ENCODE measurements at regions not wholly inside any gene's neighbourhood (a gene's known extent, or its start where the extent isn't known, plus 50 kb on each side); places are given as distances from the start of the nearest gene placed in this dataset.
"Not testable (repeated sequence)": the region's sequence is repeated elsewhere in the genome, so short reads cannot be mapped to it uniquely, and the experiment has no call there.

DNA sequence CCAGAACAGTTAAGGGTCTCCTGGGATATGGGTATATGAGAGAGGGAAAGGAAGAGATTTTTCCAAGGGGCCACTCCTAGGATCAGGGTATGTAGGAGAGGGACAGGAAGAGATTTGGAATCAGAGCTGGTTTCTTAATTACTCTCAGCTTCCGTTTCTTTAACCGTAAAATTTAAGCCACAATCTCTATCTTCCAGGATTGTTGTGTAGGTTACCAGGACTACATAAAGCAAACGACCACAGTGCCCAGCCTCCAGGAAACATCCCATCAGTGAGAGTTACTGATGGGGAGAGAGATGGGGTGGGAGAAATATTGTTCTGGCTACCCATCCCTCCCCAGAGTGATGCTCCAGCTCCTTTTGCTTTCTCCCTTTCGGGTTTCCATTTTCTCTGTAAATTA, 114.6 kb upstream of the THUMPD2 start:
- H3K36me3 Mint-ChIP-seq (ENCODE audit: low read depth) = no peaks in the 10 kb centered on the region
- TF ChIP-seq, protein P1, sequence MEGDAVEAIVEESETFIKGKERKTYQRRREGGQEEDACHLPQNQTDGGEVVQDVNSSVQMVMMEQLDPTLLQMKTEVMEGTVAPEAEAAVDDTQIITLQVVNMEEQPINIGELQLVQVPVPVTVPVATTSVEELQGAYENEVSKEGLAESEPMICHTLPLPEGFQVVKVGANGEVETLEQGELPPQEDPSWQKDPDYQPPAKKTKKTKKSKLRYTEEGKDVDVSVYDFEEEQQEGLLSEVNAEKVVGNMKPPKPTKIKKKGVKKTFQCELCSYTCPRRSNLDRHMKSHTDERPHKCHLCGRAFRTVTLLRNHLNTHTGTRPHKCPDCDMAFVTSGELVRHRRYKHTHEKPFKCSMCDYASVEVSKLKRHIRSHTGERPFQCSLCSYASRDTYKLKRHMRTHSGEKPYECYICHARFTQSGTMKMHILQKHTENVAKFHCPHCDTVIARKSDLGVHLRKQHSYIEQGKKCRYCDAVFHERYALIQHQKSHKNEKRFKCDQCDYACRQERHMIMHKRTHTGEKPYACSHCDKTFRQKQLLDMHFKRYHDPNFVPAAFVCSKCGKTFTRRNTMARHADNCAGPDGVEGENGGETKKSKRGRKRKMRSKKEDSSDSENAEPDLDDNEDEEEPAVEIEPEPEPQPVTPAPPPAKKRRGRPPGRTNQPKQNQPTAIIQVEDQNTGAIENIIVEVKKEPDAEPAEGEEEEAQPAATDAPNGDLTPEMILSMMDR (IDR thresholded peaks at IDR 0.05) = no peak
- H3K4me1 Mint-ChIP-seq (ENCODE audit: low read depth) = no peaks in the 10 kb centered on the region
- H3K27me3 Mint-ChIP-seq (ENCODE audit: insufficient read depth) = peaks cover 3% of the 10 kb centered on the region; the same call in 1 of the 2 replicates
- no peaks in the 10 kb centered on the region for H3K9me3 Mint-ChIP-seq
- no peak overlapping the region for H3K4me3 Mint-ChIP-seq
- H3K27ac Mint-ChIP-seq = no peak overlapping the region
- DNase-seq = no peak

- no peak overlapping the region for H3K4me3 Mint-ChIP-seq
- no peaks in the 10 kb centered on the region for H3K27me3 Mint-ChIP-seq (ENCODE audit: insufficient read depth)
- TF ChIP-seq, protein P1 (IDR thresholded peaks at IDR 0.05) = no peak
- no peak overlapping the region for H3K27ac Mint-ChIP-seq
- no peak for DNase-seq
- H3K36me3 Mint-ChIP-seq (ENCODE audit: low read depth) = peaks cover 6% of the 10 kb centered on the region
- peaks cover 25% of the 10 kb centered on the region for H3K4me1 Mint-ChIP-seq (ENCODE audit: low read depth)
- H3K9me3 Mint-ChIP-seq = no peaks in the 10 kb centered on the region; the same call in 1 of the 2 replicates
Measured at GRCh38 chr2:39881948-39882347, 102.9 kb upstream of the THUMPD2 start.

DNA sequence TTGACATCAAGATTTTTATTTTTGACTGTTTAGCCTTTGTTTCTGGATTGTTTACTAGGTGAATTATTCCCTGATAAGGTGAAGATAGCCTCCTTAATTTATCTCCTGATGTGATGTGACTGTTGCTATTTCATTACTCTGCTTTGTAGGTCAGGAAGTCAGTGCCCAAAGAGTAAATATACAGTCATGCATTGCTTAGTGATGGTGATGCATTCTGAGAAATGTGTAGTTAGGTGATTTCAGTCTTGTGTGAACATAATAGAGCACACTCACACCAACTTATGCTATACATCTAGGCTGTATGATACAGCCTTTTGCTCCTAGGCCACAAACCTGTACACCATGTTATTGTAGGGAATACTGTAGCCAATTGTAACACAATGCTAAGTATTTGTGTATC, 102.4 kb upstream of the THUMPD2 start:
- Mint-ChIP-seq H3K27me3 (ENCODE audit: insufficient read depth) (no peaks in the 10 kb centered on the region), H3K4me1 (ENCODE audit: low read depth) (peaks cover 25% of the 10 kb centered on the region), H3K27ac (no peak overlapping the region), H3K9me3 (no peaks in the 10 kb centered on the region; the same call in 1 of the 2 replicates), H3K4me3 (no peak overlapping the region), H3K36me3 (ENCODE audit: low read depth) (peaks cover 6% of the 10 kb centered on the region)
- TF ChIP-seq, protein P1 (IDR thresholded peaks at IDR 0.05) = no peak
- DNase-seq = peak; percentile 9

DNA sequence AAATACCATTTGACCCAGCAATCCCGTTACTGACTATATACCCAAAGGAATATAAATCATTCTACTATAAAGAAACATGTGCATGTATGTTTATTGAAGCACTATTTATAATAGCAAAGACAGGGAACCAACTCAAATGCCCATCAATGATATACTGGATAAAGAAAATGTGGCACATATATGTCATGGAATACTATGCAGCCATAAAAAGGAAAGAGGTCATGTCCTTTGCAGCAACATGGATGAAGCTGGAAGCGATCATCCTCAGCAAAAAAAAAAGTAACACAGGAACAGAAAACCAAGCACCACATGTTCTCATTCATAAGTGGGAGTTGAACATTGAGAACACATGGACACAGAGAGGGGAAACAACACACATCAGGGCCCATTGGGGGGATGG, 99.9 kb upstream of the THUMPD2 start:
- not testable (repeated sequence) for DNase-seq; H3K9me3 Mint-ChIP-seq; H3K36me3 Mint-ChIP-seq (ENCODE audit: low read depth); H3K4me3 Mint-ChIP-seq; H3K27ac Mint-ChIP-seq; H3K27me3 Mint-ChIP-seq (ENCODE audit: insufficient read depth)
- H3K4me1 Mint-ChIP-seq (ENCODE audit: low read depth) = peaks cover 44% of the 10 kb centered on the region

GRCh38 chr2:39875914-39876267, 96.8 kb upstream of the THUMPD2 start:
- H3K4me1 Mint-ChIP-seq (ENCODE audit: low read depth) = peaks cover 38% of the 10 kb centered on the region
- no peaks in the 10 kb centered on the region for H3K27me3 Mint-ChIP-seq (ENCODE audit: insufficient read depth)
- H3K4me3 Mint-ChIP-seq = no peak overlapping the region
- TF ChIP-seq, protein P1 (IDR thresholded peaks at IDR 0.05) = no peak
- H3K9me3 Mint-ChIP-seq = no peaks in the 10 kb centered on the region; the same call in 1 of the 2 replicates
- H3K27ac Mint-ChIP-seq = peak overlapping the region; percentile 88
- peaks cover 6% of the 10 kb centered on the region for H3K36me3 Mint-ChIP-seq (ENCODE audit: low read depth)
- no peak for DNase-seq

- peaks cover 43% of the 10 kb centered on the region for H3K4me1 Mint-ChIP-seq (ENCODE audit: low read depth)
- peaks cover 6% of the 10 kb centered on the region for H3K36me3 Mint-ChIP-seq (ENCODE audit: low read depth)
- H3K27ac Mint-ChIP-seq = peak overlapping the region; percentile 88
- TF ChIP-seq, protein P1 (IDR thresholded peaks at IDR 0.05) = no peak
- H3K27me3 Mint-ChIP-seq (ENCODE audit: insufficient read depth) = no peaks in the 10 kb centered on the region
- no peaks in the 10 kb centered on the region; the same call in 1 of the 2 replicates for H3K9me3 Mint-ChIP-seq
- no peak overlapping the region for H3K4me3 Mint-ChIP-seq
- DNase-seq = peak; percentile 90
Measured at GRCh38 chr2:39875182-39875913, 96.3 kb upstream of the THUMPD2 start.
